ENCODE measurements at regions not wholly inside any gene's neighbourhood (a gene's known extent, or its start where the extent isn't known, plus 50 kb on each side); places are given as distances from the start of the nearest gene placed in this dataset.

DNA sequence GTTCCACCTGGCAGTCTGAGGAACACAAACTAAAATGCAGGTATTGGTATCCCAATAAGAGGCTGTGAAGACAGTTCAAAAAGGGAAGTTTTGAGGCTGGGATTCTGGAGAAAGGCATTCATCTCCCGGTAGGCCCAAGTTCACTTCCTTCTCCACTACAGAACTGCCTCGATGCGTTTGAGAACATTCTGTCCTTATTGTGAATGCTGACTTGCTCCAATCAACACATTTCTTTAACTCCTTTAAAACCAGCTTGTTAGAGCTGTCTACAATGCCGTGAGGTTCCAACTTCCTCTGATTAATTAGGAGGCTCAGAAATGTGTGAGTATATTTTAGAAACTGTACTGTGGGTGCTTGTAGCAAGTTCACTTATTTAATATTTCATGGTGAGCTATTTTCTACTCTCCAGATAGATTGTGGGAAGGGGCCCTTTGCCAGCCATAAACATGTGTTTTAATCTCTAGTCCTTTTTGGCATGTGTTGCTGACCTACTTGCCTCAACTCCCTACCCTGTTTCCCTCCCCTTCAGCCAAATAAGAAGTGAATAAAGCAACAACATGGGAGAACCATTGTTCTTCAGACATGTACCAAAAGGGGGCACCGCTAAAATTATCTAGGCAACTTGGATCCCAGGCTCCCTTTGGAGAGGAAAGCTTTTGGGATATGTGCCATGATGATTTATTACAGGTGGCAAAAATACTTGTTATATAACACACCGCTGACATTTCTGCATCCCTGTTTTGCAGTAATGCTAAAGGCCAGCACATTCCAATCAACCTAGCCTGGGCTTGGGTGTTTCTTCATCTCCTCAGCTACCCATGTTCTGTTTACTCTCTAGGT lies 245.6 kb downstream of the BLID start:
- TF ChIP-seq, protein P1, sequence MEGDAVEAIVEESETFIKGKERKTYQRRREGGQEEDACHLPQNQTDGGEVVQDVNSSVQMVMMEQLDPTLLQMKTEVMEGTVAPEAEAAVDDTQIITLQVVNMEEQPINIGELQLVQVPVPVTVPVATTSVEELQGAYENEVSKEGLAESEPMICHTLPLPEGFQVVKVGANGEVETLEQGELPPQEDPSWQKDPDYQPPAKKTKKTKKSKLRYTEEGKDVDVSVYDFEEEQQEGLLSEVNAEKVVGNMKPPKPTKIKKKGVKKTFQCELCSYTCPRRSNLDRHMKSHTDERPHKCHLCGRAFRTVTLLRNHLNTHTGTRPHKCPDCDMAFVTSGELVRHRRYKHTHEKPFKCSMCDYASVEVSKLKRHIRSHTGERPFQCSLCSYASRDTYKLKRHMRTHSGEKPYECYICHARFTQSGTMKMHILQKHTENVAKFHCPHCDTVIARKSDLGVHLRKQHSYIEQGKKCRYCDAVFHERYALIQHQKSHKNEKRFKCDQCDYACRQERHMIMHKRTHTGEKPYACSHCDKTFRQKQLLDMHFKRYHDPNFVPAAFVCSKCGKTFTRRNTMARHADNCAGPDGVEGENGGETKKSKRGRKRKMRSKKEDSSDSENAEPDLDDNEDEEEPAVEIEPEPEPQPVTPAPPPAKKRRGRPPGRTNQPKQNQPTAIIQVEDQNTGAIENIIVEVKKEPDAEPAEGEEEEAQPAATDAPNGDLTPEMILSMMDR (conservative IDR thresholded peaks at IDR 0.05): no peak
- TF ChIP-seq ZFX (IDR thresholded peaks at IDR 0.05): no peak

Measured in C4-2B (cell line).